ENCODE measurements at regions not wholly inside any gene's neighbourhood (a gene's known extent, or its start where the extent isn't known, plus 50 kb on each side); places are given as distances from the start of the nearest gene placed in this dataset.

DNA sequence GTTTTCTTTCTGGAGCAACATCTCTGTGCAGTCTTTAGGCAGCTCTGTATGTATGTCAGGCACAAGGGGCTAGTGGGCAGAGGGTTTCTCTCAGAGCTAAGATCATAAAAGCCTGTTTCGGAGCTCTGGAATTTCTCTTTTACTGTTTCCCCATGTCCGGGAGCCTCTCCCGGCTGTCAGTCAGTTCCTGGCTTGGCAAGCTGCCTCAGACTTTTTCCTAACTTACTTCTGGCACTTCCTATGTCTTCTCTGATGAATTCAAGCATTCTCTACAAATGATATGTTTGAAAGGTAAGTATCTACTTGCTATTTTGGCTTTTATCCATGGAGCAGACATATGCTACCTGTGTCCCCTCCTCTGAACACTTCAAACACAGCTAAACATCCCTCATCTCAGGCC lies 129.3 kb upstream of the PGRMC2 start:
- no peaks in the 10 kb centered on the region for H3K79me2 ChIP-seq (ENCODE audit: control insufficient read depth, insufficient read depth, low read length)
- H3K9ac ChIP-seq (ENCODE audit: control insufficient read depth, extremely low read depth, insufficient read depth, low read length): no peak overlapping the region
- no peaks in the 10 kb centered on the region for H3K9me3 ChIP-seq (ENCODE audit: control insufficient read depth, low read depth, low read length)
- H2AFZ ChIP-seq (ENCODE audit: control insufficient read depth, low read length): peak overlapping the region; percentile 82
- no peak overlapping the region for H3K27ac ChIP-seq (ENCODE audit: control insufficient read depth, insufficient read depth, low read length)
- H3K36me3 ChIP-seq (ENCODE audit: control insufficient read depth in 2 of 2, extremely low read depth in 1 of 2, insufficient read depth in 2 of 2, low read length in 2 of 2): no peaks in the 10 kb centered on the region
- no peak for DNase-seq (ENCODE audit: low read depth, low spot score)
- H3K9me1 ChIP-seq (ENCODE audit: control insufficient read depth, extremely low read depth, insufficient read depth, low read length): no peaks in the 10 kb centered on the region
- no peaks in the 10 kb centered on the region for H3K27me3 ChIP-seq (ENCODE audit: control insufficient read depth, extremely low read depth, insufficient read depth, low read length)
- H4K20me1 ChIP-seq (ENCODE audit: control insufficient read depth, extremely low read depth, insufficient read depth, low read length): no peaks in the 10 kb centered on the region
- no peak overlapping the region for H3K4me3 ChIP-seq (ENCODE audit: control insufficient read depth in 2 of 3, extremely low read depth in 1 of 3, insufficient read depth in 2 of 3, low read depth in 1 of 3, low read length in 3 of 3)
- peak; percentile 84 for FAIRE-seq
- H3K4me2 ChIP-seq (ENCODE audit: control insufficient read depth, extremely low read depth, insufficient read depth, low read depth, low read length): peak overlapping the region; percentile 18
- peaks cover 3% of the 10 kb centered on the region for H3K4me1 ChIP-seq (ENCODE audit: control insufficient read depth, extremely low read depth, insufficient read depth, low read length)
- dilution Hi-C loops (cut with MboI; ENCODE audit: extremely low pct_ligation_motif_present, low sequenced_read_pairs): no loop called here
- no peak for TF ChIP-seq EZH2 (IDR thresholded peaks at IDR 0.05; ENCODE audit: low read length)
- TF ChIP-seq CTCF (optimal IDR thresholded peaks at IDR 0.05 in 1 of 3, IDR thresholded peaks at IDR 0.05 in 1 of 3, conservative IDR thresholded peaks at IDR 0.05 in 1 of 3; ENCODE audit: extremely low read depth in 1 of 3, insufficient read depth in 2 of 3, low read length in 3 of 3): no peak

DNA sequence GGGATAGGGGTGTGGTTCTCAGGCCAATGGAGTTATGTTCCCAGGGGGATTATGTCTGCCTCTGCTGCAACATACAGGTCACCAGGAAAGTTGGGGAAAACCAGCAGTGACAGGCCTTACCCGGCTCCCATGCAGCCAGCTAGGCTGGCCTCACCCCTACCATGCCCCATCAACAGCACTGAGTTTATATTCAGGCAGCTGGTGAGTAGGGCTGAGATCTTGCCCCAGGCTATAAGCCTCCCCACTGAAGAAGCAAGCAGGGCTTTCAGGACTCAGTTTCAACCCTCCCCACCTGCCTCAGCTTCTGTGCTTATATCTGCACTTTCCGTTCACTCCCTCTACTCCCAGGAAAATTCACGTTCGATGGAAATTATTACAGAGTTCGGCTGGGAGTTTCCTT lies 122.4 kb upstream of the PGRMC2 start:
- Histone ChIP-seq H3K9me1 (ENCODE audit: control insufficient read depth, extremely low read depth, insufficient read depth, low read length) (no peaks in the 10 kb centered on the region), H3K4me2 (ENCODE audit: control insufficient read depth, extremely low read depth, insufficient read depth, low read depth, low read length) (no peak overlapping the region), H3K4me3 (ENCODE audit: control insufficient read depth in 2 of 3, extremely low read depth in 1 of 3, insufficient read depth in 2 of 3, low read depth in 1 of 3, low read length in 3 of 3) (no peak overlapping the region), H3K4me1 (ENCODE audit: control insufficient read depth, extremely low read depth, insufficient read depth, low read length) (no peaks in the 10 kb centered on the region), H3K9me3 (ENCODE audit: control insufficient read depth, low read depth, low read length) (no peaks in the 10 kb centered on the region), H3K27ac (ENCODE audit: control insufficient read depth, insufficient read depth, low read length) (no peak overlapping the region), H3K9ac (ENCODE audit: control insufficient read depth, extremely low read depth, insufficient read depth, low read length) (no peak overlapping the region), H3K36me3 (ENCODE audit: control insufficient read depth in 2 of 2, extremely low read depth in 1 of 2, insufficient read depth in 2 of 2, low read length in 2 of 2) (no peaks in the 10 kb centered on the region), H3K79me2 (ENCODE audit: control insufficient read depth, insufficient read depth, low read length) (no peaks in the 10 kb centered on the region), H2AFZ (ENCODE audit: control insufficient read depth, low read length) (no peak overlapping the region), H3K27me3 (ENCODE audit: control insufficient read depth, extremely low read depth, insufficient read depth, low read length) (no peaks in the 10 kb centered on the region), H4K20me1 (ENCODE audit: control insufficient read depth, extremely low read depth, insufficient read depth, low read length) (no peaks in the 10 kb centered on the region)
- no peak for FAIRE-seq
- dilution Hi-C loops (cut with MboI; ENCODE audit: extremely low pct_ligation_motif_present, low sequenced_read_pairs): no loop called here
- no peak for DNase-seq (ENCODE audit: low read depth, low spot score)
- TF ChIP-seq CTCF (optimal IDR thresholded peaks at IDR 0.05 in 1 of 3, IDR thresholded peaks at IDR 0.05 in 1 of 3, conservative IDR thresholded peaks at IDR 0.05 in 1 of 3; ENCODE audit: extremely low read depth in 1 of 3, insufficient read depth in 2 of 3, low read length in 3 of 3): no peak

Data from keratinocyte (primary cell).